Fibroblast of lung (primary cell): ENCODE measurements at regions not wholly inside any gene's neighbourhood (a gene's known extent, or its start where the extent isn't known, plus 50 kb on each side); places are given as distances from the start of the nearest gene placed in this dataset.

Experiments
- DNase-seq, 2 donors: peaks; one replicate each; pipeline versions ENCODE4 v3.0.0 to v3.0.0-alpha.2; 2010; ENCODE audit warnings: low read depth in 2 of 2
- H2AFZ ChIP-seq: 2 replicates; pipeline ENCODE4 v1.5.1; 2012; ENCODE audit warnings: low read length, control low read depth, inconsistent platforms
- H3K27ac ChIP-seq: 2 replicates; pipeline ENCODE4 v1.5.1; 2011; ENCODE audit warnings: low read length, control low read depth; ENCODE audit not compliant: insufficient read depth
- H3K27me3 ChIP-seq: 2 replicates; pipeline ENCODE4 v1.5.1; 2011; ENCODE audit warnings: mild to moderate bottlenecking, low read length; ENCODE audit not compliant: control insufficient read depth, insufficient read depth
- H3K36me3 ChIP-seq: 2 replicates; pipeline ENCODE4 v1.5.1; 2011; ENCODE audit warnings: low read length; ENCODE audit not compliant: control insufficient read depth, insufficient read depth
- H3K4me1 ChIP-seq: 2 replicates; pipeline ENCODE4 v1.5.1; 2011; ENCODE audit warnings: low read length; ENCODE audit not compliant: control insufficient read depth, insufficient read depth; ENCODE audit errors: extremely low read depth
- H3K4me2 ChIP-seq: 2 replicates; pipeline ENCODE4 v1.5.1; 2011; ENCODE audit warnings: low read length, control low read depth; ENCODE audit not compliant: insufficient read depth; ENCODE audit errors: extremely low read depth
- H3K4me3 ChIP-seq, 4 experiments: fragments of 200-600 bp in 1 of 4; sonication (generic) in 1 of 4; replicated peaks in 1 of 4; 2 replicates each; pipeline ENCODE4 v1.5.1; 2011 to 2016; ENCODE audit warnings: low read length in 4 of 4, low read depth in 3 of 4, mild to moderate bottlenecking in 3 of 4, control low read depth in 2 of 4, inconsistent platforms in 1 of 4, mixed read lengths in 1 of 4; ENCODE audit not compliant: insufficient read depth in 1 of 4; ENCODE audit errors: control extremely low read depth in 1 of 4
- H3K79me2 ChIP-seq: 2 replicates; pipeline ENCODE4 v1.5.1; 2012; ENCODE audit warnings: mild to moderate bottlenecking, low read length, inconsistent platforms; ENCODE audit not compliant: control insufficient read depth, insufficient read depth
- H3K9ac ChIP-seq: 2 replicates; pipeline ENCODE4 v1.5.1; 2011; ENCODE audit warnings: mild to moderate bottlenecking, low read length, control low read depth; ENCODE audit not compliant: insufficient read depth
- H3K9me3 ChIP-seq: 2 replicates; pipeline ENCODE4 v1.5.1; 2012; ENCODE audit warnings: low read depth, low read length; ENCODE audit not compliant: control insufficient read depth, insufficient read depth
- H4K20me1 ChIP-seq: 2 replicates; pipeline ENCODE4 v1.5.1; 2011; ENCODE audit warnings: low read length; ENCODE audit not compliant: control insufficient read depth, insufficient read depth; ENCODE audit errors: extremely low read depth
- CTCF ChIP-seq, 2 donors: IDR thresholded peaks in 1 of 2; conservative IDR thresholded peaks in 1 of 2; 1 replicate in 1 of 2; 2 replicates in 1 of 2; pipeline ENCODE4 v1.5.1; 2011 to 2012; ENCODE audit warnings: low read length in 2 of 2, control low read depth in 1 of 2, inconsistent platforms in 1 of 2, low read depth in 1 of 2, mild to moderate bottlenecking in 1 of 2
- EZH2 ChIP-seq: IDR thresholded peaks from 2 replicates; pipeline ENCODE4 v1.5.1; 2012; ENCODE audit warnings: low read length, control low read depth, mild to moderate bottlenecking; ENCODE audit errors: missing control alignments

GRCh38 chr9:31232485-31232884 lies 1152.0 kb upstream of the ACO1 start:
- Histone ChIP-seq H3K4me3 (no peak overlapping the region), H4K20me1 (no peaks in the 10 kb centered on the region), H3K79me2 (no peaks in the 10 kb centered on the region), H3K4me1 (no peaks in the 10 kb centered on the region), H3K9me3 (no peaks in the 10 kb centered on the region), H3K27me3 (no peaks in the 10 kb centered on the region), H3K4me2 (no peak overlapping the region), H2AFZ (no peak overlapping the region), H3K9ac (no peak overlapping the region), H3K27ac (no peak overlapping the region), H3K36me3 (no peaks in the 10 kb centered on the region)
- TF ChIP-seq CTCF (conservative IDR thresholded peaks at IDR 0.05 in 1 of 2, IDR thresholded peaks at IDR 0.05 in 1 of 2; ENCODE audit: low read depth in 1 of 2, low read length in 2 of 2), result no peak
- TF ChIP-seq EZH2, result no peak
- DNase-seq, result no peak

- Histone ChIP-seq H3K36me3 (no peaks in the 10 kb centered on the region), H3K27ac (no peak overlapping the region), H3K4me3 (no peak overlapping the region), H3K4me2 (no peak overlapping the region), H2AFZ (no peak overlapping the region), H3K9ac (no peak overlapping the region), H4K20me1 (no peaks in the 10 kb centered on the region), H3K9me3 (no peaks in the 10 kb centered on the region), H3K27me3 (no peaks in the 10 kb centered on the region), H3K4me1 (no peaks in the 10 kb centered on the region), H3K79me2 (no peaks in the 10 kb centered on the region)
- TF ChIP-seq EZH2, result no peak
- TF ChIP-seq CTCF (conservative IDR thresholded peaks at IDR 0.05 in 1 of 2, IDR thresholded peaks at IDR 0.05 in 1 of 2; ENCODE audit: low read depth in 1 of 2, low read length in 2 of 2), result no peak
- no peak for DNase-seq
Measured at GRCh38 chr9:31236344-31236743, 1148.1 kb upstream of the ACO1 start.

GRCh38 chr9:31243386-31243785 lies 1141.1 kb upstream of the ACO1 start:
- H2AFZ ChIP-seq, result no peak overlapping the region
- no peaks in the 10 kb centered on the region for H4K20me1 ChIP-seq
- no peak overlapping the region for H3K4me3 ChIP-seq
- H3K27ac ChIP-seq, result no peak overlapping the region
- no peaks in the 10 kb centered on the region for H3K27me3 ChIP-seq
- no peaks in the 10 kb centered on the region for H3K4me1 ChIP-seq
- DNase-seq, result peak in 1 of 2 donors; percentile 0
- no peaks in the 10 kb centered on the region for H3K79me2 ChIP-seq
- H3K4me2 ChIP-seq, result no peak overlapping the region
- H3K36me3 ChIP-seq, result no peaks in the 10 kb centered on the region
- no peaks in the 10 kb centered on the region for H3K9me3 ChIP-seq
- no peak overlapping the region for H3K9ac ChIP-seq
- TF ChIP-seq EZH2, result no peak
- no peak for TF ChIP-seq CTCF (conservative IDR thresholded peaks at IDR 0.05 in 1 of 2, IDR thresholded peaks at IDR 0.05 in 1 of 2; ENCODE audit: low read depth in 1 of 2, low read length in 2 of 2)
